Activated T-helper 1 cell treated with anti-CD3 and anti-CD28 coated beads, Interleukin-2, amount 50 U/mL, for 16 hours (primary cell): ENCODE measurements at regions not wholly inside any gene's neighbourhood (a gene's known extent, or its start where the extent isn't known, plus 50 kb on each side); places are given as distances from the start of the nearest gene placed in this dataset.

Experiments used
- DNase-seq, 2 donors: peaks; one replicate each; pipeline ENCODE4 v3.0.0-alpha.2; 2020; ENCODE audit warnings: low read depth in 1 of 2, low spot score in 1 of 2

DNA sequence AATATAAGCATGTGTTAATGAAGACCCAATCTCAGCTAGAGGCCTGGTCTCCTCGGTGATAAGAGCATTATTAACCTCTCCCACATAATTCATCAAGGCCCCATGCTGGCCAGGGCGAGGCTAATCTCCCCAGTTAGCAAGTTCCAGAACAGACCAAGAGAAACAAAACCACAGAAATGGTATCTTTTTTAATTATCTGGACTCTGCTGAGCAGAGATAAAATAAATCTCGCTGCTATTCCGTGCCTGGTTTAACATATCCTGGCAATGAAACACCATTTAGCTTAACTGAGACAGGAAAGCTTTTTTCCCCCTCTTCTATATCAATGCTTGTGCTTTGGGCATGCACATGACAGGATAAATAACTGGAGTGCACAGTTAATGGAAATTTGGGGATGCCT lies 72.5 kb upstream of the ARHGEF3 start:
- DNase-seq: no peak

DNA sequence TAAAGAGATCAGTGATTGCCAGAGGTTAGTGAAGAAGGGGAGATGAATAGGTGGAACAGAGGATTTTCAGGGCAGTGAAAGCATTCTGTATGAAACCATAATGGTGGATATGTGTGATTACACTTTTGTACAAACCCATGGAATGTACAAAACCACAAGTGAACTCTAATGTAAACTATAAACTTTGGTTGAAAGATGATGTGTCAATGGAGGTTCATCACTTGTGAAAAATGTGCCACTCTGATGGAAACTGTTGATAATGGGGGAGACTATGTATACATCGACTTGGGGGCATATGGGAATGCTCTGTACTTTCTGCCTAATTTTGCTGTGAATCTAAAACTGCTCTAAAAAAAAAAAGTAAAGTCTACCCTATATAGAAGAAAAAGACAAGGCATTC lies 68.7 kb upstream of the ARHGEF3 start:
- DNase-seq: no peak

DNA sequence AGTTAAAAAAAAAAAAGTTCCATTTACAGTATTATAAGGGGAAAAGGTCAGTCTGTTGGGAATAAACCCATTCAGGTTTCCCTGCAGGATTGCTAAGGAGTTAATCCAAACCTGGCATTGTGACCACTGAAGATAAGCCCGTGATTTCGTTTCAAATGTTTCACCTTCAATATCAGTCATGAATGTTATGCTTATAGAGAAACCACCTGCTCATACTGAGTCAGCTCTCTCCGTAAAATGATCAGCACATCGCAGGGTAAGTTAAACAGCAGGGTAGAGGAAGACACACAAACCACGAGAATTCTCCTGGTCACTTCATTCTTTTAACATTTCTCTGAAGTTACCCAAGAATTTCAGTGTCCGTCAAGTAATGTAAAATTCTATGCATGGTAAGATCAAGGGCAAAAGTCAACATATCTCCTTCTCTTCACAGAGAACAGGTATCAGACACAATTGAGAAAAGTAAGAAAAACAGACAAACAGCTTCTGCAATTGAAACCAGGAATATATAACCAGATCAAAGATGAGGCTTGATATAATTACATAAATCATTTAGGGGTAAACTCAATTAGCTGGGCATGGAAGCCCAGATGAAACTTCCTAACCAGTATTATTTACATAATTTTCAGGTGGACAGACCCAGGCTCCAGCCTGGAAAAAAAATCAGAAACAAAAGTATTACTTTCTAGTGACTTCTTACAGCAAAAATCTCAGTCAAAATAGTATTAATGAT lies 67.6 kb upstream of the ARHGEF3 start:
- DNase-seq: no peak

DNA sequence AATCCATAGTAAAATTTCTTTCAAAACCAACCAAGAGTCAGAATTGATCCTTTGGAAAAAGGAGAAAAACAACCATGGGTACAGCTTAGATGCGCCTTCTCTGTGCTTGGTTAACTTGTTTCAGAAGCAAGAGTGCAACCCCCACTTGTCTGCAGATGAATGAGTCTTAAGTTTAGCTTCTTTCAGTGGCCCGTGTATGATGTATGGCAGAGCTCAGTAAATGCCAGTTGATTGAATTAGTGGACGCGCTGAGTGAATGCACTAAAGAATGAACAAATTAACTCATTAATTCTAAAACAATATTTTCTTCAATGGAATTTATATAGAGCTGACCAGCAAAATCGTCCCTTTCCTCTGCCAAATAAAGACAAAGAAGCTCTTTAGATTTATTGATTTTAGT lies 67.0 kb upstream of the ARHGEF3 start:
- no peak for DNase-seq

DNA sequence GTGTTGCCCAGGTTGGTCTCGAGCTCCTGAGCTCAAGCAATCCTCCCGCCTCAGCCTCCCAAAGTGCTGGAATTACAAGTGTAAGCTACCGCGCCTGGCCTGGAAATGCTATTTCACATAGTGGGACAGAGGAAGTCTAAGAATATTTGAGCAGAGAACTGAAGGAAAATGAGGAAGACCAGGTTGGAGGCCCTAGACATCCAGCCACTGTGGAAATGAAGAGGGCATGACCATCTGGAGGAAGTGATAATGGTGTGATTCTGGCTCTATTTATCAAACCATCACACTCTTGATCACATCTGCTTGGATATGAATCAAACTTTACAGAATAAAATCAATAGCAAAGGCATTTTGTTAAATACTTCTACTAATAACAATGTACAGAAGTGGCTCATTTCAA lies 65.9 kb upstream of the ARHGEF3 start:
- no peak for DNase-seq

DNA sequence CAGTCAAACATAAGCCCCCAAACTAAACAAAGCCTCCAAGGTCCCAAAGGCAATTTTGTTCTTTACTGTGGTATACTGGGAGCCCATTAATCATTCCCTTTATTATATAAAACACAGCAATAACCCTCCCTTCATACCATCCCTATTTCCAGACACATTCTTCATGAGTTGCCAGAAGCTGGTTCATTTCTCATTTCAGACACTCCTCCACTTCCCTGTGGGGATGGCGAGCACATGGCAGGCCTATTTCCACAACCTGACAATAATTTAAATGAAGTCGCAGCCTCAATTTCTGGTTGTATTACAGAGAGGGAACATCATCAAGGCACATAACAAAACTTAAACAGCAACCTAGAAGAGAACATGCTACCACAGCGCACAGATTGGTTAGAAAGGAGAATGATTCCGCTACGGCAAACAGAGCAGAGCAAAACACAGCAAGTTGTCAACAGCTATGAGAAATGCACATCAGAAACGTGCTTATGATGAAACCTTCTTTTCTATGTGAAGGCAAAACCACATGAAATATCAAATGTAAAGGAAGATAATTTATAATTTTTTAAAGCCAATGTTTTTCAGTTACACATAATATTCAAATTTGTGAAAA lies 63.3 kb upstream of the ARHGEF3 start:
- no peak for DNase-seq

DNA sequence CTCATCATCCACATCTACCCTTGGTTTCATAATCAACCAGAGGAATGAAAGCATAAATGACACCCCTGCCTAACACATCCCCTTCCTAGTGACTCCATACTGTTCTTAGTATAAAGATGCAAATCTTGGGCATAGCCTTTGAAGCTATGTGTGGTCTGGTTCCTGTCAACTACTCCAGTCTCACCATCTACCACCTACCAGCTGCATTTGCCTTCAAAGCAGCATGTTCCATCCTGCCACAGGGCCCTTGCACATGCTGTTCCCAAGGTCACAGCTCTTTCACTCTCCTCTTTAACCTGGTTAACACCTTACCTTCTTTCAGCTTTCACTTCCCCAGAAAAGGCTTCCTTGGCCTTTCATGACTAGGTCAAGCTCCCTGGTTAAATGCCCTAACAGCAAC lies 62.3 kb upstream of the ARHGEF3 start:
- no peak for DNase-seq

DNA sequence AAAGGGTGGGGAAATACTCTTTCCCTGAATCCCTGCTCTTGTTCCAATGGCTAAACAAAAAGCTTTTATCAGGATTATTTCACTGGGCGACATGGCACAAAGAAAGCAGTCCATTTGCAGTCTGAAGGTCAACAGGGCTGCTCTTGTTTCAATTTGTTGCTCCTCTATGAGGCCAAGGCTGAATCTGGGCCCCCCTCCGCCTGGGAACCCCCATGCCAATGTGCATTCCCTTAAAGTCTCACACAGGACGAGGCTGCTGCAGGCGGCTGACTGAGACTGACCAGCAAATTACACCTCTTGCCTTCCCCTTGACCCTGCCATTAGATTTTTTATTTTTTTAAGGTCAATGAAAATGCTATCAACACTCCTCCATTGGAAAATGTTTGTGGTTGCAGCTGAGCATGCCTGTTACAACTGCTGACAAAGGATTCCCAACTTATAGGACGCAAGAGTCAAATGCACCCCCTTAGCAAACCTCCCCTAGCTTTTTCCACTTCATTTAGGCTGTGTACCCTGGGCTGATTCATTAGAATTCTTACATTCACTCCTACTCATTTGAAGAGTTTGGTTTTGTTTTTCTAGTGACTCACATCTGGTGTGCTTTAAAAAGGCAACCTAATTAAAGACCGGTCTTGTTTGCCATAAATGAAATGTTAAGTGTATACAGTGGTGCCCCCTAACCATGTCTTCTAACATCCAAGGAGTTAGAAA lies 60.8 kb upstream of the ARHGEF3 start:
- no peak for DNase-seq

DNA sequence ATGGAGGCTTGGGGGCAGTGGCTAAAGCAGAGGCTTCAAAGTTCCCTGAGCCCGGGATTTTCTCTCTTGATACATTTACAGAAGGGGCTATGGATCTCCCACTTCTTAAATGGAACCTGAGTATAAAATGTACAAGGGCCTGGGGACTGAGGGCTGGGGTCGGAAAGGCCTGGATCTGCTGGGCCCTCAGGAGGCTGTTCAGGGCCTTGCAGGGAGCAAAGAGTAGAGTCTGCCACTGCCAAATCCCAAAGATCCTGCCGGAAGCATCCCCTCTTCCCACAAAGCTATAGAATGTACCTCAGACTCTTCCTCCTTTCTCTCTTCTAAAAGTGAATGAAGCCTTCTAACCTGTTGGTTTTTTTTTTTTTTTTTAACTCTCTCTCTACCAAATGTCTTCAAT lies 59.8 kb upstream of the ARHGEF3 start:
- DNase-seq: no peak

DNA sequence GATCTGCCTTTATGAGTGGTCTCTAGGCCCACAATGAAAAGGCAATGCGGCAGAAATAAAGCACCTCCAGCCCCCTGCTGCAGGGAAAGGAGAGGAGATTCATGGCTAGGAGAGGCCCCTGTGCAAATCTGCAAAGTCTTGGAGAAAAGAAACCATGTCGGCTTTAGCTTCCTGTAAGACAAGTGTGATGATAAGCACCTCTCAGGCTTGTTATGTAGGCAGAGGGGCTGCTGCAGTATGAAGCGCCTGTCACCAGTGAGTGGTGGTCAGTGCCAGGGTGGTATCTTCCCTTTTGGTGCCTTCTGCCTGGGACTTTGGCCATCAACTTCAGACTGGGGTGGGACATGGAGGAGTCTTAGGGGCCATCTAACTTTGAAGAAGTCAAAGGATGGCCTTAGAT lies 59.2 kb upstream of the ARHGEF3 start:
- no peak for DNase-seq

DNA sequence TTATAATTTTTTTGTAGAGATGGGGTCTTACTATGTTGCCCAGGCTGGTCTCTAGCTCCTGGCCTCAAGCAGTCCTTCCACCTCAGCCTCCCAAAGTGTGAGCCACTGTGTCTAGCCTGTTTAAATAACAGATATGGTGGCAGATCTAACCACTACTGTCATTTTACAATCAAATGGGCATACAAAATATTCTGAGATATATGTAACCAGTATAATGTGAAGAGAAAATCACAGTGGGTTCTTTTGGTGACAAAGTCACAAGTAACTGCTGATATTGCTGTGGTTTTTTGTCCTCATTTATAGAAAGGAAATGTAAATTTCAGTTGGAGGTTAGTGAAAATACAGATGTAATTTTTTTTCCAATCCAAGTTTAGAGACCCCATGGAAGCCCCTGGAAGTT lies 58.6 kb upstream of the ARHGEF3 start:
- no peak for DNase-seq

DNA sequence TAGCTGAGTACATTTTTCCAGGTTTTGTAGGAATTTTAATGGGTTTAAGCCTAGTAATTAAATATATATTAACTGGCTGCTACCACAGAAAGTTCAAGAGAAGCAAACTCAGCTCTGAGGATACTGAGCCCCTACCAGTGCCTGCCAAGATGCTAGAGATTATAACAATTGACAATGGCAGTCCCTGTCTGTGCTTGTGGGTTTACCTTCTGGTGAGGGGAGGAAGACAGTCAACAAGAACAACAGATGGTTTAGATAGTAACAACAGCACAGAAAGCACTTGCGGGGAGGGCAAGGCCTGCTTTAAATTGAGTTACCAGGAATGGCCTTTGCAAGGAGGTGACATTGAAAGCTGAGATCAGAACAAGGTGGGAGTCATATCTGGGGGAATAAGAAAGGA lies 56.6 kb upstream of the ARHGEF3 start:
- no peak for DNase-seq

DNA sequence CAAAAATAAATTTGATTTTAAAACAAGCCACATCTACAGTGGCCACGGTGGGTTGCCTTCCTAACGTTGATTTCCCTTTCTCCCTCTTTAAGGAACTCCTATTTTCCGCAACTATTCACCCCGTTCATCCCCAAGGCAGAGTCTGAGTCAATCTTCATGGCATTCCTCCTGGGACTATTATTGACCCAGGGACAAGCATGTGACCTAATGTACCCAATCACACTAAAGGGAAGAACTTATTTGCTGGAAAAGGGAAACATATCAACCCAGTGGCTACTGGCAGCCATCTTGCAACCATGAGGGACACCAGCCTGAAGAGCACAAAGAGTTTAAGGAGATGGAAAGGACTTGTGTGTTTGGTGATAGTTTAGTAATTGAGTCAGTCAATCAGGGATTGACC lies 55.4 kb upstream of the ARHGEF3 start:
- DNase-seq: no peak

DNA sequence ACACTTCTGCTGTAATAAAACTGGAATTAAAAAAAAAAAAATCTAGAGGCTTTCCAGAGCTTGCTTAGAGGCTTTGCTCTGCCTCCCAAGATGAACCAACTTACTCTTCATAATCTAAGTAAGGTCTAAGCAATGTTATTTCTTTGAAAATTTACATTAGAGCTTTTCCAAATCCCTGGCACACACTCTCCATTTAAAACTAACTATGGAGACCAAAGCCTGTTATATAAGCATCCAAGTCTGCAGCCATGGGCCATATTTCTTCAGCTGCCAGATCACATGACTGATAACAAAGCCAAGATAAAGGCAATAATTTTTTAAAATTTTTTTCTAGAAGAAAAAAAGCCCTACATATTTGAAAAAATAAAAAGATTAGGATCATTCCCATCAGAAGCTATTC lies 55.0 kb upstream of the ARHGEF3 start:
- no peak for DNase-seq

DNA sequence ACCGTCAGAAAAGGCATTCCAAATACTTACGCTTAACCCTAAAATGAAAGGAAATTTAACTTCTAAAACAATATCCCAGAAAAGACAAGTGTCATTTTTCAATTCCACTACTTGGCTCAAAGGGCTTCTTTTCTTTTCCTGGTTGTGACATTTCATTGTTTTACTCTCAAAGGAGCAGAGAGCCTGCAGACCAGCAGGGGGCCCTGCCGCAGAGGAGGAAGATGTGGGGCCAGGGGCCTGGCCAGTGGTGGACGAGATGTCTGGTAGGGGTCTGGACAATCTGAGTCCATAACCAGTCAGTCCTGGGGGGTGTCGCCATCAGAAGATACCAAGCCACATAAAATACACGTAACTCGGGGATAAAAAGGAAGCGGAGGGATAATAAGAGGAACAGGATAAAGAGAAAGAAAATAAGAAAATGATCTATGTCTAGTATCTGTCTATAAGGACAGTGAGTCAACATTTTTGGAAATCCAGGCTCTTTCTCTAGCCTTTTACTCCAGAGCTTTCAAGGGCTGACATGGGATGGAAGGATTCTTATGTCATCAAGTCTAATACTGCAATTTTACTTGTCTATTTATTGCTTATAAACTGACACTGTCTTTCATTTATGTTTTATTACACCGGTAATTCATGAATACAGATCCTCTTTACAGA lies 54.2 kb upstream of the ARHGEF3 start:
- no peak for DNase-seq

DNA sequence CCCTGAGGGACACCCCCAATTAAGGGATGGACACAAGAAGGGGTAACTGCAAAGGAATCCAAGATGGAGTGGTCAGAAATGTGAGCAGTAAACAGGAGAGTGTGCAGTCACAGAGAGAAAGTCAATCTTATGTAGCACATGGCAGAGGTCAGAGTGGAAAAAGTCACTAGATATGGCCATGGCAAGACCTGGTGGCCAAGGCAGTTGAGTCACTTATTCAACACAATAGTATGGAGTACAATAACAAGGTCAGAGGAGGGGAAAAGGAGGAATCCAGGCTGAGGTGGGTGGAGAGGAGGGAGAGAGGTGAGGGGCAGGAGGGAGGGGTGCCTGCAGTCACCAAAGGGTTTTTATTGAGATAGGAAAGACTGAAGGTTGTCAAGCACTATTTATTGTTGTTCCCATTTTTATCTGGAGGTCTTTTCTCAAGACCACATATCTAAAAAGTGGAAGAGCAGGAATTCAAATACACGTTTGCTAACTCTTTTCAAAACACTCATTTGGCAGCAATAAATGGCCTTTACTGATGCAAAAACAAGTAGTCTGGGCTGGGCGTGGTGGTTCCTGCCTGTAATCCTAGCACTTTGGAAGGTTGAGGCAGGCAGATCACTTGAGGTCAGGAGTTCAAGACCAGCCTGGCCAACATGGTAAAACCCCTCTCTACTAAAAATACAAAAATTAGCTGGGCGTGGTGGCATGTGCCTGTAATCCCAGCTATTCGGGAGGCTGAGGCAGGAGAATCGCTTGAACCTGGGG lies 53.3 kb upstream of the ARHGEF3 start:
- no peak for DNase-seq

DNA sequence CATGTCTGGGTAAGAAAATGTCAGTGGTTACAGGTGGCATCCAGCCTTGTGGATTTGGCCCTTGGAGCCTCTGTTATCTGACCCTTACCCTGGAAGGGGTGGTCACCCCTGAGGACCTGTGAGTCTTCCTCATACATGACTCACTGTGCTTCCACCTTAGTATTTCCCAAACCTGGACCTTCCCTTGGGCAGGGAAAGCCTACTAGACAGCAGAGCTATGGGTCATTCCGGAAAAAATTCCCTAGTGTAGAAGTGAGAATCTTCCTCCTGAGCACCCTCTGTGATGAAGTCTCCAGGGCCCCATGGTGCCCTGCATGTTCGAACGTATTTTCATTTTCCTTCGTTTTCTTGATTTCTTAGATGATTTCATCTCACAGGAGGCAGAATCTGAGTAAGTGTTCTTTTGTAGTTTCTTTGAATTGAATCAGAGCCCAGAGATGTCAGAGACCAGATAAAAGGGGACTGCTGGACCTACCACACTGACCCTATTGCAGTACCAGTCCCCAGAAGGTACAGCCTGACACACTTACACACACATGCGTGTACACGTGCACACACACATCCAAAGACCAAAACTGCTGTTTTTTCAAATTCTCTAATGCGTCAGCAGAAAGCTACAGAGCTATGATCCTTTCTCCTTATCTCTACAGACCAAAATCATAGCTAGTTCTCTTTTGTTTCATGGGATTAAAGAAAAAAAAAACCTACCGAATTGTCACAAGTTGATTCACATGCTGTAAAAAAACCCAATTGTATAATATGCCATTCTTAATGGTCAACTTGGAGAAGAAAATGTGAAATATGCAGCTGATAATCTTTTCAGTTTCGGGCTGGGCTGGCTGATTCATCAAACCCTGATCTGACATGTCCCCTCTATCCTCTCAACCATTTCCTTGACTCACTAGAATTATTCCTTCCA lies 50.5 kb upstream of the ARHGEF3 start:
- no peak for DNase-seq
